Common myeloid progenitor, CD34-positive (primary cell): ENCODE measurements at regions not wholly inside any gene's neighbourhood (a gene's known extent, or its start where the extent isn't known, plus 50 kb on each side); places are given as distances from the start of the nearest gene placed in this dataset.

Experiments used
- CTCF ChIA-PET: fragments of 350-600 bp; sonication (Branson Sonifier 250); formaldehyde crosslinking; loops from one replicate; lab custom pipeline; 2021; ENCODE audit warnings: antibody characterized with exemption; lab: Charles Lee
- POLR2A ChIA-PET: fragments of 350-600 bp; sonication (Branson Sonifier 250); formaldehyde crosslinking; loops from one replicate; lab custom pipeline; 2021; ENCODE audit warnings: antibody characterized with exemption; lab: Charles Lee
- DNase-seq, 3 donors: peaks; one replicate each; pipeline versions ENCODE4 v3.0.0 to v3.0.0-alpha.2; 2013
- H3K27ac ChIP-seq, 2 experiments: 1 replicate in 1 of 2; 2 replicates in 1 of 2; pipeline ENCODE4 v1.7.0; 2013; ENCODE audit warnings: inconsistent platforms in 2 of 2, low read length in 2 of 2, mild to moderate bottlenecking in 2 of 2, low read depth in 1 of 2, moderate library complexity in 1 of 2; ENCODE audit not compliant: severe bottlenecking in 2 of 2, insufficient read depth in 1 of 2, poor library complexity in 1 of 2
- H3K27me3 ChIP-seq, 5 experiments: replicated peaks in 2 of 5; 1 replicate in 3 of 5; 2 replicates in 2 of 5; pipeline versions ENCODE4 v1.6.1 to v1.7.0; 2013; ENCODE audit warnings: low read length in 4 of 5, mild to moderate bottlenecking in 2 of 5, moderate library complexity in 2 of 5, inconsistent platforms in 1 of 5; ENCODE audit not compliant: insufficient read depth in 5 of 5, control insufficient read depth in 4 of 5
- H3K36me3 ChIP-seq, 4 experiments: 1 replicate in 2 of 4; 2 replicates in 2 of 4; pipeline versions ENCODE4 v1.6.1 to v1.7.0; 2013; ENCODE audit warnings: low read length in 3 of 4, control low read depth in 1 of 4, mild to moderate bottlenecking in 1 of 4; ENCODE audit not compliant: control insufficient read depth in 4 of 4, insufficient read depth in 4 of 4
- H3K4me1 ChIP-seq, 4 experiments: 1 replicate in 3 of 4; 2 replicates in 1 of 4; pipeline versions ENCODE4 v1.6.1 to v1.7.1; 2013; ENCODE audit warnings: low read length in 3 of 4, mild to moderate bottlenecking in 3 of 4, control low read depth in 1 of 4, inconsistent platforms in 1 of 4, moderate library complexity in 1 of 4; ENCODE audit not compliant: control insufficient read depth in 4 of 4, insufficient read depth in 4 of 4; ENCODE audit errors: control extremely low read depth in 1 of 4
- H3K4me3 ChIP-seq, 7 experiments: 1 replicate in 4 of 7; 2 replicates in 3 of 7; pipeline versions ENCODE4 v1.5.1 to v1.7.0; 2013; ENCODE audit warnings: mild to moderate bottlenecking in 7 of 7, low read length in 6 of 7, moderate library complexity in 6 of 7, inconsistent platforms in 2 of 7, low read depth in 2 of 7, control low read depth in 1 of 7; ENCODE audit not compliant: insufficient read depth in 4 of 7, control insufficient read depth in 1 of 7; ENCODE audit errors: extremely low read depth in 1 of 7
- H3K9me3 ChIP-seq, 5 experiments: 1 replicate in 4 of 5; 2 replicates in 1 of 5; pipeline versions ENCODE4 v1.6.1 to v1.7.1; 2013; ENCODE audit warnings: low read length in 4 of 5, mild to moderate bottlenecking in 2 of 5, inconsistent platforms in 1 of 5, low read depth in 1 of 5, moderate library complexity in 1 of 5; ENCODE audit not compliant: control insufficient read depth in 4 of 5, insufficient read depth in 2 of 5; ENCODE audit errors: control extremely low read depth in 1 of 5
- WGBS: methylation state at CpG from one replicate; pipeline ENCODE4 v1.1.5; 2013; ENCODE audit not compliant: insufficient coverage; 5-methylcytosine and 5-hydroxymethylcytosine counted together

GRCh38 chr13:105703843-105704242 lies 831.6 kb downstream of the EFNB2 start:
- H3K9me3 ChIP-seq, result no peaks in the 10 kb centered on the region
- no peaks in the 10 kb centered on the region for H3K4me1 ChIP-seq
- 100% methylated on average over 2 of the region's 3 CpGs for WGBS
- ChIA-PET POLR2A (no interaction called here), CTCF (interaction anchor here (0.6 kb wide), 1 partner anchor 131 kb away, joined by 4 read pairs; no protein-coding TSS in a partner anchor)
- H3K27ac ChIP-seq, result no peak overlapping the region
- no peak for DNase-seq
- H3K27me3 ChIP-seq, result no peaks in the 10 kb centered on the region
- no peaks in the 10 kb centered on the region for H3K36me3 ChIP-seq
- no peak overlapping the region for H3K4me3 ChIP-seq

- Histone ChIP-seq H3K4me1 (no peaks in the 10 kb centered on the region), H3K36me3 (no peaks in the 10 kb centered on the region), H3K9me3 (no peaks in the 10 kb centered on the region), H3K27me3 (no peaks in the 10 kb centered on the region), H3K4me3 (no peak overlapping the region), H3K27ac (no peak overlapping the region)
- 98% methylated on average over 4 of the region's 4 CpGs for WGBS
- DNase-seq, result no peak
- ChIA-PET POLR2A (interaction anchor here (0.5 kb wide), 1 partner anchor 1268 kb away, joined by 3 read pairs; no protein-coding TSS in a partner anchor), CTCF (interaction anchor here (0.7 kb wide), 1 partner anchor 12 kb away, joined by 3 read pairs; no protein-coding TSS in a partner anchor)
Measured at GRCh38 chr13:105702441-105702840, 833.0 kb downstream of the EFNB2 start.

DNA sequence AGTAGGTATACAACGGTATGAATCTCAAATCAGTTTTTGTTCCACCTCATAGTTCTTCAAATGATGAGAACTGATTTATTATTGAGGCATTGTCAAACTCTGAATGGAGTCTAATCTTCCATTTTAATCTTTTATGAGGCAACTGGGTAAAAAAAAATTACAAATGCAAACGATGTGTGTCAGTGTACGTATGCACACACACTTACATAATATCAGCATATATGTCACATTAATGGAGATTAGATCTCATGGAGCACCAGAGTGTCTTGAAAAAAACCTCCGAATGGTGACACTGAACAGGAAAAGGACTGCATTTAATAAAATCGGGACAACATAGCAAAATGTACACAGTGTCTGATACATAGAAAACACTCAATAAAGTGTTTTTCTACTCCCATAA lies 842.7 kb downstream of the EFNB2 start:
- ChIA-PET CTCF (no interaction called here), POLR2A (no interaction called here)
- Histone ChIP-seq H3K27me3 (no peaks in the 10 kb centered on the region), H3K27ac (no peak overlapping the region), H3K4me1 (no peaks in the 10 kb centered on the region), H3K9me3 (no peaks in the 10 kb centered on the region), H3K4me3 (no peak overlapping the region), H3K36me3 (no peaks in the 10 kb centered on the region)
- no CpG with 5 or more reads among the region's 5 CpGs for WGBS
- DNase-seq, result no peak

DNA sequence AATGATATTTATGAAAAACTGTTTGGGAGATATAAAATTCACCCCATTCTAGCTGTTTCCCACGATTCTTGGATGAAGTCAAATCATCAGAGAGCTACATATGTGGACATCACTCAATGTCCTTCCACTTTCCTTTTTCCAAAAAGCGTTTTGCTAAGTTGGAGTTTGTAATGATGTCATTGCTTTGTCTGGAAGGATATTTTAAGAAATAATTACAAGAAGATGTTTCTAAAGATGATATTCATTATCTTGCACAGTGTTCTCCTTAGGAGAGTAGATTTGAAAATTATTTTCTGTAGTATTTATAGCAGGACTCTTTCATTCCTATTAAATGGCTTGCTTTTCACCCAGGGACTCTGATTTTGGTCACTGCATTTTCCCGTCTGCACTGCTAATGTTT lies 851.2 kb downstream of the EFNB2 start:
- no CpG with 5 or more reads among the region's 3 CpGs for WGBS

DNA sequence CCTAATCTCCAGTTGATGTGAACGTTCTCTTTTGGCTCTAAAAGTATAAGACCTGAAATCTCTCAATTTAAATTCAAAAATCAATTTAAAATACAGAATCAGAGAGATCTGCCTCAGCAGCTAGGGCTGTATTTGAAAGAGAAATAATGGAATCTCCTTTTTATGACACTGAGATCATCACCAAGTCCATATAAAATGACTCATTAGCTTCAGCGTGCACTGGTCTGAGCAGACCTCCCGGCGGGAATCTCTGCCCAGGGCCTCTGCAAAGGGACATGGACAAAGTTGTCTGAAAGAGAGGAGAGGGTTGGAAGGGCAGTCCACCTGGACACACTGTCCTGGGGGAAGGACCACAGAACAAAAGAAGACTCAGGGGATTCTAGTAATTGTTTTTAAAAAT lies 855.6 kb downstream of the EFNB2 start:
- Histone ChIP-seq H3K27me3 (no peaks in the 10 kb centered on the region), H3K9me3 (no peaks in the 10 kb centered on the region), H3K36me3 (no peaks in the 10 kb centered on the region), H3K4me1 (no peaks in the 10 kb centered on the region), H3K4me3 (no peak overlapping the region), H3K27ac (no peak overlapping the region)
- CTCF ChIA-PET, result no interaction called here
- DNase-seq, result no peak
- 100% methylated on average over 3 of the region's 4 CpGs for WGBS
- POLR2A ChIA-PET, result no interaction called here

More for the DNA sequence above, 851.2 kb downstream of the EFNB2 start:
- DNase-seq, result no peak
- ChIA-PET POLR2A (no interaction called here), CTCF (interaction anchor here (0.7 kb wide), 1 partner anchor 30 kb away, joined by 3 read pairs; no protein-coding TSS in a partner anchor)
- Histone ChIP-seq H3K4me3 (no peak overlapping the region), H3K36me3 (no peaks in the 10 kb centered on the region), H3K27ac (no peak overlapping the region), H3K27me3 (no peaks in the 10 kb centered on the region), H3K9me3 (peaks cover 0 to 1% (median 0%) of the 10 kb centered on the region in 5 experiments), H3K4me1 (no peaks in the 10 kb centered on the region)

GRCh38 chr13:105678072-105678471 lies 857.4 kb downstream of the EFNB2 start:
- POLR2A ChIA-PET, result no interaction called here
- no peaks in the 10 kb centered on the region for H3K36me3 ChIP-seq
- no peak overlapping the region for H3K27ac ChIP-seq
- no peaks in the 10 kb centered on the region for H3K9me3 ChIP-seq
- H3K4me3 ChIP-seq, result no peak overlapping the region
- H3K4me1 ChIP-seq, result no peaks in the 10 kb centered on the region
- no peak for DNase-seq
- no peaks in the 10 kb centered on the region for H3K27me3 ChIP-seq
- CTCF ChIA-PET, result no interaction called here
- no CpG with 5 or more reads among the region's 1 CpG for WGBS

GRCh38 chr13:105672881-105673280 lies 862.6 kb downstream of the EFNB2 start:
- DNase-seq, result no peak
- no peak overlapping the region for H3K4me3 ChIP-seq
- H3K27ac ChIP-seq, result no peak overlapping the region
- H3K27me3 ChIP-seq, result no peaks in the 10 kb centered on the region
- ChIA-PET POLR2A (no interaction called here), CTCF (no interaction called here)
- no CpG with 5 or more reads among the region's 4 CpGs for WGBS
- H3K9me3 ChIP-seq, result no peaks in the 10 kb centered on the region
- no peaks in the 10 kb centered on the region for H3K4me1 ChIP-seq
- H3K36me3 ChIP-seq, result no peaks in the 10 kb centered on the region
